HFF-Myc (cell line): ENCODE measurements at regions not wholly inside any gene's neighbourhood (a gene's known extent, or its start where the extent isn't known, plus 50 kb on each side); places are given as distances from the start of the nearest gene placed in this dataset.

Source experiments
- DNase-seq: peaks from one replicate; pipeline ENCODE4 v3.0.0-alpha.2; 2011; ENCODE audit warnings: low read depth; ENCODE audit errors: extremely low read depth
- H3K4me3 ChIP-seq: replicated peaks from 2 replicates; pipeline ENCODE4 v1.5.1; 2011; ENCODE audit warnings: low read depth, mild to moderate bottlenecking, control low read depth, low read length
- TF ChIP-seq, protein P1 (sequence below): IDR thresholded peaks from 2 replicates; pipeline ENCODE4 v1.5.1; 2012; ENCODE audit warnings: mild to moderate bottlenecking, low read depth, low read length, control low read depth; ENCODE audit errors: missing control alignments

GRCh38 chr2:13002536-13003331, 286.0 kb downstream of the TRIB2 start:
- H3K4me3 ChIP-seq: no peak overlapping the region
- no peak for DNase-seq
- TF ChIP-seq, protein P1, sequence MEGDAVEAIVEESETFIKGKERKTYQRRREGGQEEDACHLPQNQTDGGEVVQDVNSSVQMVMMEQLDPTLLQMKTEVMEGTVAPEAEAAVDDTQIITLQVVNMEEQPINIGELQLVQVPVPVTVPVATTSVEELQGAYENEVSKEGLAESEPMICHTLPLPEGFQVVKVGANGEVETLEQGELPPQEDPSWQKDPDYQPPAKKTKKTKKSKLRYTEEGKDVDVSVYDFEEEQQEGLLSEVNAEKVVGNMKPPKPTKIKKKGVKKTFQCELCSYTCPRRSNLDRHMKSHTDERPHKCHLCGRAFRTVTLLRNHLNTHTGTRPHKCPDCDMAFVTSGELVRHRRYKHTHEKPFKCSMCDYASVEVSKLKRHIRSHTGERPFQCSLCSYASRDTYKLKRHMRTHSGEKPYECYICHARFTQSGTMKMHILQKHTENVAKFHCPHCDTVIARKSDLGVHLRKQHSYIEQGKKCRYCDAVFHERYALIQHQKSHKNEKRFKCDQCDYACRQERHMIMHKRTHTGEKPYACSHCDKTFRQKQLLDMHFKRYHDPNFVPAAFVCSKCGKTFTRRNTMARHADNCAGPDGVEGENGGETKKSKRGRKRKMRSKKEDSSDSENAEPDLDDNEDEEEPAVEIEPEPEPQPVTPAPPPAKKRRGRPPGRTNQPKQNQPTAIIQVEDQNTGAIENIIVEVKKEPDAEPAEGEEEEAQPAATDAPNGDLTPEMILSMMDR: no peak

GRCh38 chr2:13003500-13003899, 286.8 kb downstream of the TRIB2 start:
- H3K4me3 ChIP-seq: no peak overlapping the region
- no peak for DNase-seq
- TF ChIP-seq, protein P1: no peak

DNA sequence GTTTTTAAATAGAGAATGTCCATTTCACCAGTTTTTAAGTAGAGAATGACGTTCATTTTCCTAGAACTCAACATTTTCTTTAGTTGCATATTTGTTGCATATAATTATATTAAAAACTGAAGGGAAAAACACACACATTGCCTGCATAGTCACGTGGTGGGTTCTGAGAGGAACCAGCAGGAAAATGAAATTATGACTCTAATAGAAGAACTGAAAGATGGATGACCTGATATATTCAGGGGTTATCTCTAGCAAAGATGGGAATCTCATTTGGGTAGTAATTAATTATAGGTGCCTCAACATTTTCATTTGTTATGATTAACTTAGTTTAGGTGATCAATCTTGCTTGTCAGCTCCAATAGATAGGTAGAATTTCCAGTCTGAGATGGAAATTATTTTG, 288.3 kb downstream of the TRIB2 start:
- no peak overlapping the region for H3K4me3 ChIP-seq
- DNase-seq: no peak
- TF ChIP-seq, protein P1: no peak

GRCh38 chr2:13005761-13006335, 289.1 kb downstream of the TRIB2 start:
- no peak overlapping the region for H3K4me3 ChIP-seq
- TF ChIP-seq, protein P1: no peak
- no peak for DNase-seq

DNA sequence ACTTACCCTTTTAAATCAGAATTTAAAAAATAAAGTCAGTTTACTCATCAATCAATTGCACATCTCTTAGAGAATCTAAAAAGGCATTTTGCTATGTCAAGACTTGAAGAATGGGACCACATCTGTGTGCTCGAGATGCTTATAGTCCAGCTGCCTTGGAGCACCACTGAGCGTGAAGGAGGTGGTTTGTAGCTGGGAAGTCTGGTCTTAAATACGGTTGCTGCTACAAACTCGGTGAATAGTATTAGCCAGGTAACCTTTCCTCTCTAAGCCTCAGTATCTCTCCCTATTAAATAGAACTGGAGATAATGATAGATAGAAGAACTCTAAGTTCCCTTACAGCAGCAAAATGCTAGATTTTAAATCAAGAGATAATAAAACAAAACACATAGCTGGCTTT, 289.7 kb downstream of the TRIB2 start:
- H3K4me3 ChIP-seq: no peak overlapping the region
- DNase-seq: no peak
- TF ChIP-seq, protein P1: no peak

DNA sequence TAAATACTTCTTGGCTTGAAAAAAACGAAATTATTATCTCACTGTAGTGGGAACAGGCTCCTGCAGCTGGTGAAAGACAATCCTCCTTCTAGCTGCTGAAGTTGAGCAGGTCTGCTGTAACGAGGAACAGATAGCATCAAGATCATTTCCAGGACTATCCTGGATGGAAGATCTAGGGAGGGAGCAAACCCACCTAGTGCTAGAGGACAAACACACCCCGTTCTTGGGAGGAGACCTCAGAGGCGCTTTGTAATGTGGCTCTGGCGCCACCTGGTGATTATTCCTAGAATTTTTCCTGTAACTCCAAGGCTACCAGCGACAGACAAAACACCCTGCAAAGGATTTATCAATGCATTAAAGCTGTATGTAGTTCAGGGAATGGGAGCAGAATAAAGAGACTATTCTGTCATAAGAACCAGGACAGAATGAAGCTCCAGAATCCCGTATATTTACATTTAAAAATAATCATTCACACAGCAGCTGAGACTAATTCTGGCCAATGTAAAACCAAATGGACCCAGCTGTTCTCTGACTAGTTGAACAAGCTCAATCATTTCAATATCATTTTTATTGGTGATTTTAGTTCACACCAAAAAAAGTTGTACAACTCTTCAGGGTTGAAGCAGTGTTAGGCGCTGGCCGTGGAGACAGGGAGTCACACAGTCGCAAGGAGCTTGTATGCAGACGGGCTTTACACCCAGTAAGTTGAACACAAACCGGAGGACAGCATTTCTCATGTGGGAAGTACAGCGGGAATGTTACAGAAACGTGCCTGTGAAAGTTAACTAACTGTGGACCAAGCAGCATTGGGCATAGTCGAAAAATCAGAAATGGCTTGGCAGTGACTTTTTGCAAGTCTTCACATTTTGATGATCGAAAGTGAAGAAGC, 290.3 kb downstream of the TRIB2 start:
- H3K4me3 ChIP-seq: no peak overlapping the region
- TF ChIP-seq, protein P1: peak; percentile 68
- peak; percentile 62 for DNase-seq
